Left colon (tissue), 2 donors: ENCODE measurements at regions not wholly inside any gene's neighbourhood (a gene's known extent, or its start where the extent isn't known, plus 50 kb on each side); places are given as distances from the start of the nearest gene placed in this dataset.
A peak's percentile ranks its signal among the peaks of the same experiment; 100 is the strongest.

Source experiments
- ATAC-seq: fragments of 200-7000 bp; cut with Tn5 transposase; one replicate; pipeline ENCODE4 v1.9.1; 2020; ENCODE audit warnings: mild to moderate bottlenecking, moderate library complexity
- DNase-seq, 2 donors: peaks; one replicate each; pipeline ENCODE4 v3.0.0-alpha.2; 2020
- intact Hi-C, 2 donors: fragments of 100-400 bp; cut with DNase I in 1 of 2; cut with micrococcal nuclease in 1 of 2; formaldehyde crosslinking; loops; one replicate each; pipeline versions ENCODE4 v1.11.2 to v1.14.0; 2022; cut with DNase I, micrococcal nuclease
- donor health status: DM: no; HTN: no; CAD: no.
- donor health status: DM: yes; HTN: yes; CAD: no.

- intact Hi-C loops, result no loop called here
- no peak for DNase-seq
- ATAC-seq, result no peak
These were observed 337.7 kb upstream of the FAM241A start for GRCh38 chr4:111807576-111807975.

GRCh38 chr4:111808174-111808573 lies 337.1 kb upstream of the FAM241A start:
- intact Hi-C loops, result no loop called here
- no peak for DNase-seq
- no peak for ATAC-seq

GRCh38 chr4:111811661-111812060 lies 333.6 kb upstream of the FAM241A start:
- intact Hi-C loops, result no loop called here
- ATAC-seq (no peak), DNase-seq (no peak)

GRCh38 chr4:111812114-111812513 lies 333.1 kb upstream of the FAM241A start:
- no peak for DNase-seq
- intact Hi-C loops, result no loop called here
- ATAC-seq, result no peak

- intact Hi-C loops, result no loop called here
- no peak for ATAC-seq
These were observed 332.5 kb upstream of the FAM241A start for GRCh38 chr4:111812760-111813159.

GRCh38 chr4:111813555-111814140 lies 331.6 kb upstream of the FAM241A start:
- DNase-seq (no peak), ATAC-seq (no peak)
- intact Hi-C loops, result no loop called here

More at GRCh38 chr4:111812760-111813159, 332.5 kb upstream of the FAM241A start:
- no peak for DNase-seq

- no peak for ATAC-seq
- no peak for DNase-seq
- intact Hi-C loops, result no loop called here
These were observed 330.3 kb upstream of the FAM241A start for GRCh38 chr4:111814961-111815360.

GRCh38 chr4:111821342-111821741 lies 323.9 kb upstream of the FAM241A start:
- DNase-seq (no peak), ATAC-seq (no peak)
- intact Hi-C loops, result no loop called here

- intact Hi-C loops, result no loop called here
- ATAC-seq, result no peak
These were observed 308.7 kb upstream of the FAM241A start for GRCh38 chr4:111836601-111837000.

GRCh38 chr4:111837761-111838160 lies 307.5 kb upstream of the FAM241A start:
- ATAC-seq, result no peak
- DNase-seq, result no peak
- intact Hi-C loops, result no loop called here

More at GRCh38 chr4:111836601-111837000, 308.7 kb upstream of the FAM241A start:
- no peak for DNase-seq

- intact Hi-C loops, result no loop called here
- ATAC-seq (no peak), DNase-seq (no peak)
These were observed 306.8 kb upstream of the FAM241A start for GRCh38 chr4:111838406-111838930.

- no peak for DNase-seq
- no peak for ATAC-seq
- intact Hi-C loops, result no loop called here
These were observed 306.1 kb upstream of the FAM241A start for GRCh38 chr4:111839141-111839540.

GRCh38 chr4:111842336-111842735 lies 302.9 kb upstream of the FAM241A start:
- no peak for ATAC-seq
- DNase-seq, result no peak
- intact Hi-C loops, result no loop called here

GRCh38 chr4:111847296-111848008 lies 297.8 kb upstream of the FAM241A start:
- no peak for DNase-seq
- ATAC-seq, result no peak
- intact Hi-C loops, result no loop called here

GRCh38 chr4:111849746-111850284 lies 295.4 kb upstream of the FAM241A start:
- intact Hi-C loops, result loop anchor here in 1 of 2 donors (5.0 kb wide), 1 partner anchor 208 kb away; no protein-coding TSS in a partner anchor
- no peak for DNase-seq
- ATAC-seq, result no peak

- peak in 1 of 2 donors; percentile 11 for DNase-seq
- intact Hi-C loops, result loop anchor here in 1 of 2 donors (5.0 kb wide), 1 partner anchor 212 kb away; no protein-coding TSS in a partner anchor
- ATAC-seq, result peak; percentile 66
These were observed 290.7 kb upstream of the FAM241A start for GRCh38 chr4:111854494-111855087.

GRCh38 chr4:111855308-111855707 lies 289.9 kb upstream of the FAM241A start:
- intact Hi-C loops, result no loop called here
- DNase-seq (no peak), ATAC-seq (no peak)

GRCh38 chr4:111864066-111864465 lies 281.2 kb upstream of the FAM241A start:
- ATAC-seq, result no peak
- no peak for DNase-seq
- intact Hi-C loops, result no loop called here

GRCh38 chr4:111869339-111869738 lies 275.9 kb upstream of the FAM241A start:
- ATAC-seq, result no peak
- intact Hi-C loops, result no loop called here

GRCh38 chr4:111871802-111872201 lies 273.5 kb upstream of the FAM241A start:
- ATAC-seq (no peak), DNase-seq (no peak)
- intact Hi-C loops, result no loop called here

More at GRCh38 chr4:111869339-111869738, 275.9 kb upstream of the FAM241A start:
- DNase-seq, result no peak
